ENCODE measurements at regions not wholly inside any gene's neighbourhood (a gene's known extent, or its start where the extent isn't known, plus 50 kb on each side); places are given as distances from the start of the nearest gene placed in this dataset.
A peak's percentile ranks its signal among the peaks of the same experiment; 100 is the strongest.

DNA sequence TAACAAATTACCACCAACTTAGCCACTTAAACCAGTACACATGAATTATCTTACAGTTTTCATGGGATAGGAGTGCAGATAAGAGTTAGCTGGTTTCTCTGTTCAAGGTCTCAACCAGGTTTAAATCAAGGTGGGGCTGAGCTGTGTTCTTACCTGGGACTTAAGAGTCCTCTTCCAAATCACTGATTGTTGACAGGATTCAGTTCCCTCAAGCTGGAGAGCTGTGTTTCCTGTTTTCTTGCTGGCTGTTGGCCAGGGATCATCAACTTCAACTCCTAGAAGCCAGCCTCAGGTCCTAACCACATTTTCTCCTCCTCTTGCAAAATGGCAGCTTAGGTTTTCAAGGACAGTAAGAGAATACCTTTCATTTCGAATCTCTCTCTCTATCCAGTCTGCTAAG lies 123.8 kb upstream of the CHRM3 start:
- DNase-seq = no peak

DNA sequence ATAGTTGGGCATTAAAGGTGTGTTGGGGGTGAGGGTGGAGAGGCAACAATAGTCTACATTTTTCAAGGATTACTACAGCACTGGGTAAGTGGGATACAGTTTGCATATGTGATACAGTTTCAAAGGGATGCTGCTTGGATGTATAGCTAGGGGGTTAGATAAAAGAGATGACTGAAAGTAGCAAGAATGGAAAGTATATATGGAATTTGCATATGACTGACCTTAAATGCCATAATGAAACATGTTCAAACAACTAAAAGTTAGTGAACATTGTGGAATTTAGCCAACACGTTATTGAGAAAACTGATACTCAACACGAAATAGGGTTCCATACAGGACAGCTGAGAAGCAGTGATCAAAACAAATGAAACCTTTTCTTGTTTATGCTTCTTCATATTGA lies 124.8 kb upstream of the CHRM3 start:
- DNase-seq = no peak

- DNase-seq = no peak
Measured at GRCh38 chr1:239260842-239261241, 125.5 kb upstream of the CHRM3 start.

DNA sequence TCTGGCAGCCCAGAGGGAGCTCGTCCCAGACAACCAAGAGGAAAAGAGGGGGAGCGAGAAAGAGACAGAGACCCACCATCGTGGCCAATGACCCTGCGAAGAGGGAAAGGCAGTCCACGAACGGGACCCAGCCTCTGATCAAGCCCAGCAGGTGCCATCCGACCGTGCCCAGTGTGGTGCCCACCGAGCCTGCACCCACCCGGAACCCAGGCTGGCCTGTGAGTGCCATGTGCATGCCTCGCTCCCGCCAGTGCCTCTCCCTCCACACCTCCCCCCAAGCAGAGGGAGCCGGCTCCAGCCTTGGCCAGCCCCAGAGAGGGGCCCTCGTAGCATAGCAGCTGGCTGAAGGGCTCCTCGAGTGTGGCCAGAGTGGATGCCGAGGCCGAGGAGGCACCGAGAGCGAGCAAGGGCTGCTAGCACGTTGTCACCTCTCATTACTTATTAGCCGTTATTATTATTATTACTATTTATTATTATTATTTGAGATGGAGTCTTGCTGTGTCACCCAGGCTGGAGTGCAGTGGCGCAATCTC lies 130.7 kb upstream of the CHRM3 start:
- DNase-seq = no peak

DNA sequence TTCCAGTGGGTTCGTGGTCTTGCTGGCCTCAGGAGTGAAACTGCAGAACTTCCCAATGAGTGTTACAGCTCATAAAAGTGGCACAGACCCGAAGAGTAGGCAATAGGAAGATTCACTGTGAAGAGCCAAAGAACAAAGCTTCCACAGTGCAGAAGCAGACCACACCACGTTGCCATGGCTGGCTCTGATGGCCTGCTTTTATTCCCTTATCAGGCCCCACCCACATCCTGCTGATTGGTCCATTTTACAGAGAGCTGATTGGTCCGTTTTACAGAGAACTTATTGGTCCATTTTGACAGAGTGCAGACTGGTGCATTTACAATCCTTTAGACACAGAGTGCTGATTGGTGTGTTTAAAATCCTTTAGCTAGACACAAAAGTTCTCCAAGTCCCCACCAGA lies 131.4 kb upstream of the CHRM3 start:
- no peak for DNase-seq

DNA sequence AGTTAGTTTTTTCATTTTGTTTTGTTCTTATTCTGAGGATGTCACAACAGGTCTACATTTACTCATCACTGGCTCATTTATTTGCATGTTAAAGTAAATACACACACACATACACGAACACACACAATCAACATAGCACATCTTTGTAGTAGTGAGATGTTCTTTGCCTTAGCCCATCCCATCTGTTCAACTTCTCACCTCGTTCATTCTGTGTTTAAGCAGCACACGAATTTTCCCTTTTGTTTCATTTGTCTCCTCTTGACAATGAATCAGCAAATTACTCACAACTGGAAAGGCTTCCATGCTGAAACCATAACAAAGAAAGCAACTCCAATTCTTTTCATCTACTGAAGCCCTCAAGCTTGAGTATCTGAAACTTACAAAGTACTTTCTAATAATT lies 133.3 kb upstream of the CHRM3 start:
- DNase-seq = no peak

GRCh38 chr1:239250353-239251035 lies 135.9 kb upstream of the CHRM3 start:
- no peak for DNase-seq

GRCh38 chr1:239247285-239247684 lies 139.1 kb upstream of the CHRM3 start:
- no peak for DNase-seq

DNA sequence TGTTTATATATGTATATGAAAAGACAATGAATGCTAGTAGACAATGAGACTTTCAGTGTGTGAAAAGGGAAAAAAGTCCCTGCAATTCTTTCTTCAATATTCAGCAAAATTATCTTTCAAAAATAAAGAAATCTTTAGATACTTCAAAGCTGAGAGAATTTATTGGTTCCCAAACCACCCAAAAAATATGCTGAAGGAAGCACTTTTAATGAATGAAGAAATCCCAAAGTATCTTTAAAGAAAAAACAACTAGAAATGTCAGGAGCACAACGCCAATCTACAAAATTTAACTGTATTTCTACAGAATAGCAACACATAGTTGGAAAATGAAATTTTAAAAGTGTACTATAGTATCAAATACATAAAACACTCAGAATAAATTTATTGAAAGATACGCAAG lies 142.3 kb upstream of the CHRM3 start:
- no peak for DNase-seq

DNA sequence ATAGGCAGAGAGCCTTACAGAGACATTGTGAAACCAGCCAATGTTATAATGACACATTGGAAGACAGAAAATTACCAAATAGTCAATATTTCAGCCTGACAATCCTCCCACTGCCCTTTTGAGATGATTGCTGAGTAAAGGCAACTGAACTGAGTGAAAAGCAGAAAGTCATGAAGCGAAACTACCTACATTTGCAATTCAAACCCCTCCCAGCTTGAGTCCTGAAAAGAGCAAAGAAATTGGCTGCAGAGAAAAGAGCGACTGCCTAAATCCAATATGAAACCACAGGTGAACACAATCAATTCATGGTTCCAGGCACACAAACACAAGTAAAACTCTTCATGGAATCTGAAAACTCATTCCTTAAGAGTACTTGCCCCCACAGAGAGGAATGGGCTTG lies 143.4 kb upstream of the CHRM3 start:
- DNase-seq = no peak

GRCh38 chr1:239242404-239242803 lies 144.0 kb upstream of the CHRM3 start:
- DNase-seq = no peak

GRCh38 chr1:239240736-239241135 lies 145.6 kb upstream of the CHRM3 start:
- DNase-seq = no peak

DNA sequence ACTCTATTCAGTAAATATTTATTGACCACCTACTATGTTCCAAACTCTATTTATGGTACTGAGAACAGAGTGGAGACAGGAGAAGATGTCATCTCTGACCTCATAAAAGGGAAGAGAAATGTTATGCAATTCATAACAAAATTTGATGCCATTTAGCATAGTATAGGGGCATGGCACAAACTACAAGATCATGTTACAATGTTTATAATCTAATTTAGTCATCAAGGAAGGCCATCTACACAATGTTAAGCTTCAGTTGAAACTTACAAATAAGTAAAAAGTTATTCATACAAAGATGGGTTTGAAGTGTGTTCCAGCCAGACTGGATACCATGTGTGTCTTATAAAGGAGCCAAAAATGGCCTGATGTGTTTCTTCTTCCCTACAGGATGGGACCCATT lies 146.8 kb upstream of the CHRM3 start:
- no peak for DNase-seq

DNA sequence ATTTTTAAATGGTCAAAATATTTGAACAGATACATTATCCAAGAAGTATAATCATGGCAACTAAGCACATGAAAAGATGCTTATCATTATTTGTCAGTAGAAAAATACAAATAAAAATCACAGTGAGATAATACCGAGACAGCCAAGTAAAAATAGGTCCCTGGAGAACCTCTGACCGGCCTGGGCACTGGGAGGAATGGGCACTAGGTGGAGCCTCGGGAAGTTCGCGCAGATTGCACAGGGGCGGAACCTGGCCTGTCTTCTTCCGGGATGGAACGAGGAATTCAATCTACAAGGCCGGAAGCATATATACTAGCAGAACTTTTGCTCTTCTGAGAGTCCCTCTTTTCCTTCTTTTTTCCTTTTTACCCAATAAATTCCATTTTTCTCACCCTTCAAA lies 148.5 kb upstream of the CHRM3 start:
- DNase-seq = no peak

DNA sequence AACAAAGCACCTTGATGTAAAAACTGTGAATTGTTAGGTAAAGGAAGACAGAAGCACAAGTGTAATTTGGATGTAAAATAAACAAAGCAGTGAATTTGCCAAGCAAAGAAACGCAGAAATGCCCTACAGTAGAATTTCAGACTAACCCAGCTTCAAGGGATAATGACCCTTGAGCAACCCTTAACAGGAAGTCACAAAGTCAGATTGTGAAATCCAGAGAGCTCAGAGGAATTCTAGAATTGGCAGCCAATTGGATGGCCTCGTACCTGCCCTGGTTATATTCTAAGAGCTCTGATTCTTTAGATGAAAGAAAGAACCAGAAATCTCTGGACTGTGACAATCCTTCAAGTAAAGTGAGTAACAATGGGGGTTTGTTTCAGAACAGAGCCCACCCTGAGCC lies 152.7 kb upstream of the CHRM3 start:
- DNase-seq = no peak

- no peak for DNase-seq
Measured at GRCh38 chr1:239232921-239233320, 153.4 kb upstream of the CHRM3 start.

DNA sequence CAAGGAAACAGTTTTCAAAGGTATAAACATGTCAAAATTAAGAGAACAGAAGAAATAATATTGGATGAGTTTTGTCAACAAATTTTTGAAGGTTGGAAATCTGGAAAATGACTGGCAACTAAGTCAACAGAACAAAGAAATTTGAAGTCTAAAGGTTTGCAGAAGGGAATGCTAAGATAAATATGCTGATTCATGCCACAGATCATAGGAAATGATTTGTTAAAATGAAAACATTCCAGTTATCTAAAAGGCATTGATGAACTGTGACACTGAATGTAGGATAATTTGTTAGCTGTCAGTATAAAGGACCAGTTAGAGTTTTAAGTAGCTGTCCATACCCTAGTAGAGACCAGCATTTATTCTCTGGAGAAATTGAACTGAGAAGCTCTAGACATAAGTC lies 157.9 kb upstream of the CHRM3 start:
- no peak for DNase-seq

- no peak for DNase-seq
Measured at GRCh38 chr1:239225396-239225795, 161.0 kb upstream of the CHRM3 start.

GRCh38 chr1:239224100-239224499 lies 162.3 kb upstream of the CHRM3 start:
- DNase-seq = no peak

- no peak for DNase-seq
Measured at GRCh38 chr1:239222999-239223398, 163.4 kb upstream of the CHRM3 start.

DNA sequence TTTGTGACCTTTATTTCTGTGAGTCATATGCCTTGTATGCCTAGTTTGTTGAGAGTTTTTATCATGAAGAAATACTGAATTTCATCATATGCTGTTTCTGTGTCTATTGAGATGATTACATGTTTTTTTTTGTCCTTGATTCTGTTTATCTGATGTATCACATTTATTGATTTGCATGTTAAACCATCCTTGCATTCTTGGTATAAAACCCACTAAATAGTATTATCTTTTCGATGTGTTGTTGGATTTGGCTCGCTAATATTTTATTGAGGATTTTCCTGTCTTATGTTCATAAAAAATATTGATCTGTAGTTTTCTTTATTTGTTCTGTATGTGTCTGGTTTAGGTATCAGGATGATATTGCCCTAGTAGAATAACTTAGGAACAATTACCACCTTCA lies 164.7 kb upstream of the CHRM3 start:
- DNase-seq = no peak

DNA sequence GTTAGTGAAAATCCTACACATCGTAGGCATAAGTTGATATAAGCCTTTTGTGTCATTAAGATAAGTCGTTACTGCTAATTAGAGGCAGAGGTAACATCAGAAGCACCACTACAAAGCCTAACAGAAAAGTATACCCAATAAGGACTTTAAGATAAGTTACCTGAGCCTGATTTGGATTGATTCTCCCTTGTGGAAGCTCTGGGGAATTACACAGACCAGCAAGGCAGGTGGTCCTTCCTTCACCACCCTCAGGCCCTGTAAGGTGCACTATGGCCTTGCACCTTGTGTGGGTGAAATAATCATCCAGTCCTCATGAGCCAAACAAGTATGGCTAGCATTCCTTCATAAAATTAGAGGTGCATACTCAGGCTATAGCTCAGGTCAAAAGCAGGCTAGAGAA lies 166.7 kb upstream of the CHRM3 start:
- DNase-seq = no peak

- DNase-seq = peak; percentile 73
Measured at GRCh38 chr1:239218301-239218700, 168.1 kb upstream of the CHRM3 start.

DNA sequence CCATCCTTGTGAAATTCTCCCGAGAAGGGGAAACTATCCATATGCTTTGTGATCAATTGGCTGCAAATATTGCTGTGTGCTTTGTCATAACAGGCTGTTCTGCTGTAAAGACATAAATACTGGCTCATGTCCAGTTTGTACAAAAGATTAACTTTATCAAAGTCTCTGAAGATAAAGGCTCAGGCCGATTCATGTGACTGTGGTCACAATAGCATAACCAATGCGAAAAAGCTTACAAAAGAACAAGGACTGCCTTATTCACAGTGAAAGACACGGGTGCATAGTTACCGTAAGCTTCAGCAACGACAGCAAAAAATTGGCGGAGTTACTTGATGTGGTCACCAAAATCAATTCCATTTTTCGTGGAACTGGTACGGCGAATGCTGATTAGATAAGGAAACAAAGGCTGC lies 173.6 kb upstream of the CHRM3 start:
- no peak for DNase-seq

- no peak for DNase-seq
Measured at GRCh38 chr1:239209591-239209990, 176.8 kb upstream of the CHRM3 start.
